ENCODE measurements at regions not wholly inside any gene's neighbourhood (a gene's known extent, or its start where the extent isn't known, plus 50 kb on each side); places are given as distances from the start of the nearest gene placed in this dataset.

DNA sequence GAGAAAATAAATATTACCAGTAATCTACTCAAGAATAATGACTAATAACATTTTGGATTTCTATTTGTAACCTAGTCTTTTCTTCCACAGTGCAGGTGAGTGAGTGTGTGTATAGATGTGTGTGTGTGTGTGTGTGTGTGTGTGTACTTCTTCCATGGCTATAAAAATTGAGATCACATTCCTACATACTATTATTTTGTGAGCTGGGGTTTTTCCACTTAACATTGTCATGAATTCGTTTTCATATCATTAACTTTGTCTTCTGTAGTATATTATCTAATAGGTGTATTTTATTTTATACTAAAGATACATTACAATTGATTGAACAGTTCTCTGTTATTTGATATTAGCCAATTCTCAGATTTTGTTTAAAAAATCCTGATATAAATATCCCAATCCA, 152.4 kb upstream of the TRPC7 start:
- H3K9me3 ChIP-seq (ENCODE audit: control insufficient read depth, insufficient read depth, low read depth, low read length) = no peaks in the 10 kb centered on the region
- CTCF ChIA-PET = interaction anchor here (1.1 to 1.2 kb wide), 2 partner anchors 10 to 92 kb away, joined by 4 to 5 read pairs; no protein-coding TSS in a partner anchor
- H3K27ac ChIP-seq (ENCODE audit: extremely low read depth, low read depth, low read length) = no peak overlapping the region
- peaks cover 2% of the 10 kb centered on the region for H3K4me1 ChIP-seq (ENCODE audit: control insufficient read depth, insufficient read depth, low read length)
- H3K4me3 ChIP-seq (ENCODE audit: low read depth, low read length) = no peak overlapping the region
- TF ChIP-seq ZNF623 (tag by site-specific recombination; IDR thresholded peaks at IDR 0.05) = no peak
- TF ChIP-seq ZBTB1 (tag by site-specific recombination; IDR thresholded peaks at IDR 0.05) = no peak
- TF ChIP-seq ZNF501 (tag by site-specific recombination; IDR thresholded peaks at IDR 0.05) = no peak
- no peak for TF ChIP-seq GLI2 (tag by site-specific recombination; IDR thresholded peaks at IDR 0.05; ENCODE audit: borderline replicate concordance, low read depth)
- TF ChIP-seq ZNF426 (tag by site-specific recombination; IDR thresholded peaks at IDR 0.05) = no peak
- TF ChIP-seq ZFP3 (tag by site-specific recombination; IDR thresholded peaks at IDR 0.05; ENCODE audit: low read depth) = no peak
- TF ChIP-seq SP7 (tag by site-specific recombination; IDR thresholded peaks at IDR 0.05) = no peak
- no peak for TF ChIP-seq ZNF19 (tag by site-specific recombination; IDR thresholded peaks at IDR 0.05; ENCODE audit: low read depth)
- TF ChIP-seq ZBTB10 (tag by site-specific recombination; IDR thresholded peaks at IDR 0.05) = no peak
- no peak for TF ChIP-seq SCRT1 (tag by site-specific recombination; IDR thresholded peaks at IDR 0.05; ENCODE audit: borderline replicate concordance)
- TF ChIP-seq ZNF311 (tag by site-specific recombination; IDR thresholded peaks at IDR 0.05; ENCODE audit: borderline replicate concordance) = no peak
- no peak for TF ChIP-seq ZNF416 (tag by site-specific recombination; IDR thresholded peaks at IDR 0.05)
- no peak for TF ChIP-seq ZNF423 (tag by site-specific recombination; IDR thresholded peaks at IDR 0.05)
- no peak for TF ChIP-seq ZNF280D (tag by site-specific recombination; IDR thresholded peaks at IDR 0.05)
- TF ChIP-seq ZNF140 (tag by site-specific recombination; IDR thresholded peaks at IDR 0.05) = no peak
- no peak for TF ChIP-seq OVOL3 (tag by site-specific recombination; IDR thresholded peaks at IDR 0.05)
- TF ChIP-seq ZNF521 (tag by site-specific recombination; IDR thresholded peaks at IDR 0.05) = no peak
- TF ChIP-seq ZFP69B (tag by site-specific recombination; IDR thresholded peaks at IDR 0.05) = no peak
- TF ChIP-seq ZNF169 (tag by site-specific recombination; IDR thresholded peaks at IDR 0.05) = no peak
- H3K36me3 ChIP-seq (ENCODE audit: control insufficient read depth in 2 of 2, insufficient read depth in 1 of 2, low read length in 2 of 2) = no peaks in the 10 kb centered on the region
- POLR2A ChIA-PET = interaction anchor here (0.7 to 1.1 kb wide), 2 partner anchors 30 to 191 kb away, joined by 3 read pairs; no protein-coding TSS in a partner anchor

- POLR2A ChIA-PET = interaction anchor here (1.1 kb wide), 1 partner anchor 31 kb away, joined by 3 read pairs; no protein-coding TSS in a partner anchor
- Histone ChIP-seq H3K4me1 (ENCODE audit: control insufficient read depth, insufficient read depth, low read length) (no peaks in the 10 kb centered on the region), H3K9me3 (ENCODE audit: control insufficient read depth, insufficient read depth, low read depth, low read length) (no peaks in the 10 kb centered on the region), H3K27ac (ENCODE audit: extremely low read depth, low read depth, low read length) (no peak overlapping the region), H3K36me3 (ENCODE audit: control insufficient read depth in 2 of 2, insufficient read depth in 1 of 2, low read length in 2 of 2) (no peaks in the 10 kb centered on the region), H3K4me3 (ENCODE audit: low read depth, low read length) (no peak overlapping the region)
- CTCF ChIA-PET = interaction anchor here (1.1 kb wide), 1 partner anchor 91 kb away, joined by 5 read pairs; no protein-coding TSS in a partner anchor
- no peak for TF ChIP-seq TCF7L2 (IDR thresholded peaks at IDR 0.05; ENCODE audit: borderline replicate concordance, low read depth, low read length)
- TF ChIP-seq, protein P1, sequence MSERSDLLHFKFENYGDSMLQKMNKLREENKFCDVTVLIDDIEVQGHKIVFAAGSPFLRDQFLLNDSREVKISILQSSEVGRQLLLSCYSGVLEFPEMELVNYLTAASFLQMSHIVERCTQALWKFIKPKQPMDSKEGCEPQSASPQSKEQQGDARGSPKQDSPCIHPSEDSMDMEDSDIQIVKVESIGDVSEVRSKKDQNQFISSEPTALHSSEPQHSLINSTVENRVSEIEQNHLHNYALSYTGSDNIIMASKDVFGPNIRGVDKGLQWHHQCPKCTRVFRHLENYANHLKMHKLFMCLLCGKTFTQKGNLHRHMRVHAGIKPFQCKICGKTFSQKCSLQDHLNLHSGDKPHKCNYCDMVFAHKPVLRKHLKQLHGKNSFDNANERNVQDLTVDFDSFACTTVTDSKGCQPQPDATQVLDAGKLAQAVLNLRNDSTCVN (tag by site-specific recombination; optimal IDR thresholded peaks at IDR 0.05) = no peak
- TF ChIP-seq ZNF664 (tag by site-specific recombination; IDR thresholded peaks at IDR 0.05) = no peak
- TF ChIP-seq ZNF600 (tag by site-specific recombination; IDR thresholded peaks at IDR 0.05) = no peak
- no peak for TF ChIP-seq MYNN (tag by site-specific recombination; IDR thresholded peaks at IDR 0.05; ENCODE audit: borderline replicate concordance)
- TF ChIP-seq MZF1 (tag by site-specific recombination; IDR thresholded peaks at IDR 0.05; ENCODE audit: borderline replicate concordance) = no peak
- TF ChIP-seq, protein P2, sequence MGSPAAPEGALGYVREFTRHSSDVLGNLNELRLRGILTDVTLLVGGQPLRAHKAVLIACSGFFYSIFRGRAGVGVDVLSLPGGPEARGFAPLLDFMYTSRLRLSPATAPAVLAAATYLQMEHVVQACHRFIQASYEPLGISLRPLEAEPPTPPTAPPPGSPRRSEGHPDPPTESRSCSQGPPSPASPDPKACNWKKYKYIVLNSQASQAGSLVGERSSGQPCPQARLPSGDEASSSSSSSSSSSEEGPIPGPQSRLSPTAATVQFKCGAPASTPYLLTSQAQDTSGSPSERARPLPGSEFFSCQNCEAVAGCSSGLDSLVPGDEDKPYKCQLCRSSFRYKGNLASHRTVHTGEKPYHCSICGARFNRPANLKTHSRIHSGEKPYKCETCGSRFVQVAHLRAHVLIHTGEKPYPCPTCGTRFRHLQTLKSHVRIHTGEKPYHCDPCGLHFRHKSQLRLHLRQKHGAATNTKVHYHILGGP (tag by site-specific recombination; IDR thresholded peaks at IDR 0.05) = no peak
- TF ChIP-seq ZNF26 (tag by site-specific recombination; IDR thresholded peaks at IDR 0.05) = no peak
- TF ChIP-seq HOXC10 (CRISPR knock-in tag; IDR thresholded peaks at IDR 0.05) = no peak
Measured at GRCh38 chr5:136516637-136517036, 151.3 kb upstream of the TRPC7 start.

All from HEK293 (cell line).